ENCODE measurements at regions not wholly inside any gene's neighbourhood (a gene's known extent, or its start where the extent isn't known, plus 50 kb on each side); places are given as distances from the start of the nearest gene placed in this dataset.

DNA sequence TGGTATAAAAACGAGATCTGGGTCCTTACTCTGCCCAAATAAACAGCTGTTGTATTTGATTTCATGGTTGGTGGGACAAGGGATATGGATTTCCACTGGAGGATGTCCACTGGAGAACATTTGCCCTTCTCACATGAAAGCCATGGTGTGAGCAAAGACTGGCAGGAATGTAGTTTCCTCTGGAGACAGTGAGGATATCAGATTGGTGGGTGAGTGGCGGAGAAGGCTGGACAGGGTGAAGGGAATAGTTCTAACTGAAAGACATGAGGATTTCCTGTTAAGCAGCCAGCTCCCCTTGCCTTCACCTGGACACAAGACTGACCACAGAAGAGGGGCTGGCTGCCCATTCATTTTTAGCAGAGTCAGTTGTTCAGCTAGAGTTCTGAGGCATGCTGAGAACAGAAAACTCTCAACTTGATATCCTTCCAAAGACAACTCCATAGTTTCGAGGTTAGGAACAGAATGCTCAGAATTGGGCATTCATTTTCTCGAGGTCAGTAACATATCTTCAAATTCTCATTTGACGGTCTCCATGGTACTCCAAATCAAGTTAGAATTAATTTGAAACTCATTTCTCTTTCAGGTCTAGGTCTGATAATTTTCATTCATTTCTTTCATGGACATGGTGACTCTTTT, 365.7 kb downstream of the LRIG3 start:
- peak; percentile 55 for DNase-seq (ENCODE audit: low read depth)
- H3K4me3 ChIP-seq (ENCODE audit: low read depth, low read length) = no peak overlapping the region
- TF ChIP-seq, protein P1, sequence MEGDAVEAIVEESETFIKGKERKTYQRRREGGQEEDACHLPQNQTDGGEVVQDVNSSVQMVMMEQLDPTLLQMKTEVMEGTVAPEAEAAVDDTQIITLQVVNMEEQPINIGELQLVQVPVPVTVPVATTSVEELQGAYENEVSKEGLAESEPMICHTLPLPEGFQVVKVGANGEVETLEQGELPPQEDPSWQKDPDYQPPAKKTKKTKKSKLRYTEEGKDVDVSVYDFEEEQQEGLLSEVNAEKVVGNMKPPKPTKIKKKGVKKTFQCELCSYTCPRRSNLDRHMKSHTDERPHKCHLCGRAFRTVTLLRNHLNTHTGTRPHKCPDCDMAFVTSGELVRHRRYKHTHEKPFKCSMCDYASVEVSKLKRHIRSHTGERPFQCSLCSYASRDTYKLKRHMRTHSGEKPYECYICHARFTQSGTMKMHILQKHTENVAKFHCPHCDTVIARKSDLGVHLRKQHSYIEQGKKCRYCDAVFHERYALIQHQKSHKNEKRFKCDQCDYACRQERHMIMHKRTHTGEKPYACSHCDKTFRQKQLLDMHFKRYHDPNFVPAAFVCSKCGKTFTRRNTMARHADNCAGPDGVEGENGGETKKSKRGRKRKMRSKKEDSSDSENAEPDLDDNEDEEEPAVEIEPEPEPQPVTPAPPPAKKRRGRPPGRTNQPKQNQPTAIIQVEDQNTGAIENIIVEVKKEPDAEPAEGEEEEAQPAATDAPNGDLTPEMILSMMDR (conservative IDR thresholded peaks at IDR 0.05; ENCODE audit: low read depth, low read length) = no peak

- no peak overlapping the region for H3K4me3 ChIP-seq (ENCODE audit: low read depth, low read length)
- TF ChIP-seq, protein P1 (conservative IDR thresholded peaks at IDR 0.05; ENCODE audit: low read depth, low read length) = no peak
- DNase-seq (ENCODE audit: low read depth) = peak; percentile 89
Observed at GRCh38 chr12:58557171-58557570, 363.1 kb downstream of the LRIG3 start.

GRCh38 chr12:58557661-58558060, 362.6 kb downstream of the LRIG3 start:
- no peak overlapping the region for H3K4me3 ChIP-seq (ENCODE audit: low read depth, low read length)
- TF ChIP-seq, protein P1 (conservative IDR thresholded peaks at IDR 0.05; ENCODE audit: low read depth, low read length) = no peak
- DNase-seq (ENCODE audit: low read depth) = no peak

GRCh38 chr12:58563621-58564020, 356.7 kb downstream of the LRIG3 start:
- TF ChIP-seq, protein P1 (conservative IDR thresholded peaks at IDR 0.05; ENCODE audit: low read depth, low read length) = no peak
- DNase-seq (ENCODE audit: low read depth) = no peak

DNA sequence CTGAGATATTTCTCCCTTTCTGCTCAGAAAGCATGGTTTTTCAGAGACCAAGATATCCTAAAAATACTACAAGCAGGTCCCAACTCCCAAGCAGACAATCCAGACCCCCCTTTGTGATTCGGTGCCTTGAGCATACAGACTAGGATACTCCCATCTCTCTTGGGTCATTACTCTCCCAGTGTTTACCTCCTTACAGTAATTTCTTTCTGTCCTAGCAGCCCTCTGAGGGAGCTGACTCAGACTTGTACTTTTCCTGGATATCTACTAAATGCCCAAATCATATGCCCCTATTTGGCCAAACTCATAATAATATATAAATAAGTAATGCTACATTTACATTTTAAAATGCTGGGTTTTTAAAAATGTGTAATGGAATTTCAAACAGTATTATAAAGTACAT, 355.6 kb downstream of the LRIG3 start:
- DNase-seq (ENCODE audit: low read depth) = peak; percentile 55
- TF ChIP-seq, protein P1 (conservative IDR thresholded peaks at IDR 0.05; ENCODE audit: low read depth, low read length) = no peak
- no peak overlapping the region for H3K4me3 ChIP-seq (ENCODE audit: low read depth, low read length)

More at GRCh38 chr12:58563621-58564020, 356.7 kb downstream of the LRIG3 start:
- H3K4me3 ChIP-seq (ENCODE audit: low read depth, low read length) = no peak overlapping the region

DNA sequence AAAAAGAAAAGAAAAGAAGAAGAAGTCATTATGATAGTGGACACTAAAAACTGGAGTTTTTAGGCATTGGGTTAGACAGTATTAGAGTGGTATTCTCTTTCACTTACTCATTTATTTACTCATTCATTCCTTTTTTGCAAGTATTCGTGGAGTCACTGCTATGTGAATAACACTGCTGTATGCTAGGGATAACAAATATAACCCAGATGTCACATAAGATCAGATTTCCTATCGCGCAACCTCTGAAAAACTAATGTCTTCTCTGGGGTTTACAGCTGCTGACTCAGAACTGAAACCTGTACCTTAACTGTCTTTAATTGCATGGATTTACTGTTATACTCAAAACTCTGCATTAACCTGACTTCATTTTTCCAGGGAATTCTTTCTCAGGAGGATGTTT, 353.7 kb downstream of the LRIG3 start:
- TF ChIP-seq, protein P1 (conservative IDR thresholded peaks at IDR 0.05; ENCODE audit: low read depth, low read length) = no peak
- no peak overlapping the region for H3K4me3 ChIP-seq (ENCODE audit: low read depth, low read length)
- DNase-seq (ENCODE audit: low read depth) = peak; percentile 74

DNA sequence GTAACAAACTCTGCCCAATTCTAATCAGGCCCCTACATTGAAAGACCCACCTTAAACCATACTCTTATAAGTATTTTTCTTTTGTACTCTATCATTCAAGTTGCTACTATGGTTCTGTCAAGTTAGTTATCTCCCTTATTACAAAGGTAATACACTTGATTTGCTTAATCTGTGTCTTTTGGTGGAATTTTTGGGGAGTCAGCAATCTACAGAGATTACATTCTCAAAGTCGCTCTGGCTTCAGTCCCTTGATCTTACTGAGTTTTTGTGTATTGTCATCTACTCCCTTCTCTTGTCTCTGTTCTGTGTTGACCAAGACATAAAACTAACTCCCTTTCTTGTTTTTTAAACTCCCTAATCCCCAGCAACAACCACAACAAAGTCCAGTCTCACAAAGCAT, 353.1 kb downstream of the LRIG3 start:
- no peak for DNase-seq (ENCODE audit: low read depth)
- H3K4me3 ChIP-seq (ENCODE audit: low read depth, low read length) = no peak overlapping the region
- TF ChIP-seq, protein P1 (conservative IDR thresholded peaks at IDR 0.05; ENCODE audit: low read depth, low read length) = no peak
